ENCODE measurements at regions not wholly inside any gene's neighbourhood (a gene's known extent, or its start where the extent isn't known, plus 50 kb on each side); places are given as distances from the start of the nearest gene placed in this dataset.

GRCh38 chr9:109710830-109711229 is 69.2 kb upstream of the PALM2AKAP2 start:
- H3K27me3 ChIP-seq = peaks cover 0 to 22% (median 0%) of the 10 kb centered on the region in 4 donors
- TF ChIP-seq POLR2A (IDR thresholded peaks at IDR 0.05) (no peak), CTCF (IDR thresholded peaks at IDR 0.05) (no peak)
- intact Hi-C loops (cut with DNase I) = no loop called here
- 17 to 19% methylated on average over 1 of the region's 1 CpG for WGBS, 2 donors
- no peak overlapping the region for H3K27ac ChIP-seq
- H3K4me3 ChIP-seq = no peak overlapping the region
- no peaks in the 10 kb centered on the region for H3K36me3 ChIP-seq
- no peaks in the 10 kb centered on the region for H3K9me3 ChIP-seq
- DNase-seq = no peak
- peaks cover 0 to 10% (median 0%) of the 10 kb centered on the region in 3 donors for H3K4me1 ChIP-seq

- Histone ChIP-seq H3K27me3 (peaks cover 0 to 26% (median 0%) of the 10 kb centered on the region in 4 donors), H3K4me1 (no peaks in the 10 kb centered on the region), H3K36me3 (no peaks in the 10 kb centered on the region), H3K9me3 (no peaks in the 10 kb centered on the region), H3K27ac (no peak overlapping the region), H3K4me3 (no peak overlapping the region)
- no peak for DNase-seq
- TF ChIP-seq CTCF (IDR thresholded peaks at IDR 0.05) (no peak), POLR2A (IDR thresholded peaks at IDR 0.05) (no peak)
- WGBS, 2 donors = 58 to 81% methylated on average over 6 of the region's 6 CpGs
- intact Hi-C loops (cut with DNase I) = no loop called here
These were observed 64.7 kb upstream of the PALM2AKAP2 start for GRCh38 chr9:109715344-109715743.

GRCh38 chr9:109716631-109717030 is 63.4 kb upstream of the PALM2AKAP2 start:
- WGBS, 2 donors = 45 to 85% methylated on average over 1 of the region's 1 CpG
- DNase-seq = no peak
- Histone ChIP-seq H3K27me3 (peaks cover 0 to 19% (median 0%) of the 10 kb centered on the region in 4 donors), H3K9me3 (no peaks in the 10 kb centered on the region), H3K4me1 (no peaks in the 10 kb centered on the region), H3K27ac (no peak overlapping the region), H3K36me3 (no peaks in the 10 kb centered on the region), H3K4me3 (no peak overlapping the region)
- intact Hi-C loops (cut with DNase I) = no loop called here
- TF ChIP-seq CTCF (IDR thresholded peaks at IDR 0.05) (no peak), POLR2A (IDR thresholded peaks at IDR 0.05) (no peak)

- no peaks in the 10 kb centered on the region for H3K4me1 ChIP-seq
- H3K27ac ChIP-seq = no peak overlapping the region
- H3K36me3 ChIP-seq = no peaks in the 10 kb centered on the region
- H3K27me3 ChIP-seq = peaks cover 0 to 17% (median 0%) of the 10 kb centered on the region in 4 donors
- 52 to 59% methylated on average over 2 of the region's 2 CpGs for WGBS, 2 donors
- H3K9me3 ChIP-seq = no peaks in the 10 kb centered on the region
- H3K4me3 ChIP-seq = no peak overlapping the region
- no peak for DNase-seq
- TF ChIP-seq POLR2A (IDR thresholded peaks at IDR 0.05) (no peak), CTCF (IDR thresholded peaks at IDR 0.05) (no peak)
- intact Hi-C loops (cut with DNase I) = no loop called here
These were observed 62.7 kb upstream of the PALM2AKAP2 start for GRCh38 chr9:109717342-109717741.

- WGBS, 2 donors = 54 to 56% methylated on average over 3 of the region's 3 CpGs
- intact Hi-C loops (cut with DNase I) = no loop called here
- Histone ChIP-seq H3K4me3 (no peak overlapping the region), H3K27me3 (peaks cover 0 to 9% (median 0%) of the 10 kb centered on the region in 4 donors), H3K9me3 (no peaks in the 10 kb centered on the region), H3K36me3 (no peaks in the 10 kb centered on the region), H3K27ac (no peak overlapping the region), H3K4me1 (no peaks in the 10 kb centered on the region)
- DNase-seq = no peak
- TF ChIP-seq CTCF (IDR thresholded peaks at IDR 0.05) = no peak
- no peak for TF ChIP-seq POLR2A (IDR thresholded peaks at IDR 0.05)
These were observed 61.1 kb upstream of the PALM2AKAP2 start for GRCh38 chr9:109718861-109719260.

All from esophagus squamous epithelium (tissue), 5 donors.